Liver (tissue), 8 donors: ENCODE measurements at regions not wholly inside any gene's neighbourhood (a gene's known extent, or its start where the extent isn't known, plus 50 kb on each side); places are given as distances from the start of the nearest gene placed in this dataset.

Experiments
- DNase-seq: peaks from one replicate; pipeline ENCODE4 v3.0.0-alpha.2; 2017; ENCODE audit warnings: low spot score
- H3K27ac ChIP-seq, 2 donors: one replicate each; pipeline ENCODE4 v1.7.0; 2013; ENCODE audit warnings: inconsistent platforms in 2 of 2, low read length in 2 of 2, control low read depth in 1 of 2, low read depth in 1 of 2, mild to moderate bottlenecking in 1 of 2
- H3K27me3 ChIP-seq, 4 donors: one replicate each; pipeline versions ENCODE4 v1.6.1 to v1.7.0; 2013; ENCODE audit warnings: low read length in 3 of 4, inconsistent platforms in 1 of 4, mild to moderate bottlenecking in 1 of 4, moderate library complexity in 1 of 4; ENCODE audit not compliant: control insufficient read depth in 4 of 4, insufficient read depth in 4 of 4
- H3K36me3 ChIP-seq, 4 donors: one replicate each; pipeline versions ENCODE4 v1.6.1 to v1.7.0; 2013; ENCODE audit warnings: low read length in 3 of 4, mild to moderate bottlenecking in 3 of 4, low read depth in 1 of 4, moderate library complexity in 1 of 4; ENCODE audit not compliant: control insufficient read depth in 4 of 4, insufficient read depth in 3 of 4
- H3K4me1 ChIP-seq, 4 donors: one replicate each; pipeline versions ENCODE4 v1.6.1 to v1.7.0; 2013; ENCODE audit warnings: low read length in 3 of 4, mild to moderate bottlenecking in 3 of 4, moderate library complexity in 1 of 4; ENCODE audit not compliant: control insufficient read depth in 4 of 4, insufficient read depth in 4 of 4
- H3K4me3 ChIP-seq, 3 donors: one replicate each; pipeline versions ENCODE4 v1.6.1 to v1.7.0; 2013; ENCODE audit warnings: low read length in 3 of 3, control low read depth in 1 of 3, low read depth in 1 of 3, mild to moderate bottlenecking in 1 of 3
- H3K9ac ChIP-seq, 2 donors: one replicate each; pipeline ENCODE4 v1.7.0; 2013; ENCODE audit warnings: low read length in 2 of 2, mild to moderate bottlenecking in 2 of 2, moderate library complexity in 2 of 2, control low read depth in 1 of 2, low read depth in 1 of 2
- H3K9me3 ChIP-seq, 4 donors: one replicate each; pipeline versions ENCODE4 v1.6.1 to v1.7.0; 2013; ENCODE audit warnings: low read length in 3 of 4; ENCODE audit not compliant: control insufficient read depth in 4 of 4
- CTCF ChIP-seq: fragments of 150-350 bp; IDR thresholded peaks from 2 replicates; pipeline ENCODE4 v1.5.1; 2017; ENCODE audit warnings: improper control_type of control experiment, low read depth, low read length; ENCODE audit not compliant: missing input control
- EGR1 ChIP-seq, 2 donors: IDR thresholded peaks; 2 replicates each; pipeline ENCODE4 v1.6.1; 2016 to 2018; ENCODE audit warnings: antibody characterized with exemption in 2 of 2, low read depth in 2 of 2
- FOXA1 ChIP-seq: IDR thresholded peaks from 2 replicates; pipeline ENCODE4 v1.6.1; 2016; ENCODE audit warnings: antibody characterized with exemption
- FOXA2 ChIP-seq: IDR thresholded peaks from 2 replicates; pipeline ENCODE4 v1.6.1; 2016; ENCODE audit warnings: antibody characterized with exemption
- GABPA ChIP-seq, 2 donors: IDR thresholded peaks in 1 of 2; conservative IDR thresholded peaks in 1 of 2; 2 replicates each; pipeline ENCODE4 v1.6.1; 2016; ENCODE audit warnings: antibody characterized with exemption in 2 of 2, mild to moderate bottlenecking in 1 of 2, moderate library complexity in 1 of 2
- HNF4A ChIP-seq, 2 donors: conservative IDR thresholded peaks; 2 replicates each; pipeline ENCODE4 v1.6.1; 2016; ENCODE audit warnings: antibody characterized with exemption in 2 of 2, mild to moderate bottlenecking in 2 of 2
- HNF4G ChIP-seq: IDR thresholded peaks from 2 replicates; pipeline ENCODE4 v1.6.1; 2016; ENCODE audit warnings: antibody characterized with exemption
- JUND ChIP-seq, 2 donors: IDR thresholded peaks; 2 replicates each; pipeline ENCODE4 v1.6.1; 2016; ENCODE audit warnings: antibody characterized with exemption in 2 of 2
- MAX ChIP-seq: IDR thresholded peaks from 2 replicates; pipeline ENCODE4 v1.6.1; 2016; ENCODE audit warnings: antibody characterized with exemption
- NR2F2 ChIP-seq: IDR thresholded peaks from 2 replicates; pipeline ENCODE4 v1.6.1; 2016; ENCODE audit warnings: antibody characterized with exemption
- RAD21 ChIP-seq, 2 donors: IDR thresholded peaks; 2 replicates each; pipeline ENCODE4 v1.6.1; 2016; ENCODE audit warnings: antibody characterized with exemption in 2 of 2, mild to moderate bottlenecking in 2 of 2
- REST ChIP-seq: IDR thresholded peaks from 2 replicates; pipeline ENCODE4 v1.6.1; 2016; ENCODE audit warnings: antibody characterized with exemption, mild to moderate bottlenecking
- RXRA ChIP-seq, 2 donors: IDR thresholded peaks; 2 replicates each; pipeline ENCODE4 v1.6.1; 2017 to 2018; ENCODE audit warnings: antibody characterized with exemption in 2 of 2, mild to moderate bottlenecking in 1 of 2
- SP1 ChIP-seq: IDR thresholded peaks from 2 replicates; pipeline ENCODE4 v1.6.1; 2018; ENCODE audit warnings: antibody characterized with exemption, mild to moderate bottlenecking
- TAF1 ChIP-seq: conservative IDR thresholded peaks from 2 replicates; pipeline ENCODE4 v1.6.1; 2016; ENCODE audit warnings: antibody characterized with exemption, mild to moderate bottlenecking
- YY1 ChIP-seq: IDR thresholded peaks from 2 replicates; pipeline ENCODE4 v1.6.1; 2016; ENCODE audit warnings: antibody characterized with exemption, mild to moderate bottlenecking
- WGBS: extraction: QIAGEN DNeasy Blood & Tissue Kit; methylation state at CpG from one replicate; pipeline ENCODE4 v1.1.7; 2013; 5-methylcytosine and 5-hydroxymethylcytosine counted together
- TF ChIP-seq, protein P1 (sequence below): IDR thresholded peaks from 2 replicates; pipeline ENCODE4 v1.6.1; 2016; ENCODE audit warnings: antibody characterized with exemption
- donor health status: healthy.
- donor health status: healthy.
- donor health status: healthy.
- donor health status: healthy.
- donor health status: healthy.

DNA sequence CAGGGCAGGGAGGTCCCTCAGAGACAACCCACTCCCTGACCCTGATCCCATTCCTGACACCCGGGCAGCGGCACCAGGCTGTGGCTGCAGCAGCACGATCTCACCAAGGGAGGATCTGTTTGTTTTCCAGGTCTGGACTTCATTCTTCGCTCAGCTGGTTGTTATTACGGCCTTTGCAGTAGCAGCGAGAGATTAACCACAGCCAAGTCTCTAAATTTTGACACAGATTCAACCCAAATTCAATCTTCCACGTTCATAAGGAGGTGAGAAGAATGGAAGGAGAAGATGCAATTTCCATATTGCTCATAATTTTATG is 91.1 kb upstream of the THBS2 start:
- TF ChIP-seq REST = no peak
- no peak for TF ChIP-seq NR2F2
- TF ChIP-seq RXRA (IDR thresholded peaks at IDR 0.05) = no peak
- no peak for TF ChIP-seq SP1
- TF ChIP-seq FOXA1 = no peak
- no peak for TF ChIP-seq FOXA2
- TF ChIP-seq, protein P1, sequence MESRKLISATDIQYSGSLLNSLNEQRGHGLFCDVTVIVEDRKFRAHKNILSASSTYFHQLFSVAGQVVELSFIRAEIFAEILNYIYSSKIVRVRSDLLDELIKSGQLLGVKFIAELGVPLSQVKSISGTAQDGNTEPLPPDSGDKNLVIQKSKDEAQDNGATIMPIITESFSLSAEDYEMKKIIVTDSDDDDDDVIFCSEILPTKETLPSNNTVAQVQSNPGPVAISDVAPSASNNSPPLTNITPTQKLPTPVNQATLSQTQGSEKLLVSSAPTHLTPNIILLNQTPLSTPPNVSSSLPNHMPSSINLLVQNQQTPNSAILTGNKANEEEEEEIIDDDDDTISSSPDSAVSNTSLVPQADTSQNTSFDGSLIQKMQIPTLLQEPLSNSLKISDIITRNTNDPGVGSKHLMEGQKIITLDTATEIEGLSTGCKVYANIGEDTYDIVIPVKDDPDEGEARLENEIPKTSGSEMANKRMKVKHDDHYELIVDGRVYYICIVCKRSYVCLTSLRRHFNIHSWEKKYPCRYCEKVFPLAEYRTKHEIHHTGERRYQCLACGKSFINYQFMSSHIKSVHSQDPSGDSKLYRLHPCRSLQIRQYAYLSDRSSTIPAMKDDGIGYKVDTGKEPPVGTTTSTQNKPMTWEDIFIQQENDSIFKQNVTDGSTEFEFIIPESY = no peak
- no peak for TF ChIP-seq HNF4G
- TF ChIP-seq MAX = no peak
- TF ChIP-seq TAF1 = no peak
- TF ChIP-seq EGR1 (IDR thresholded peaks at IDR 0.05; ENCODE audit: low read depth in 2 of 2) = no peak
- no peaks in the 10 kb centered on the region for H3K36me3 ChIP-seq
- WGBS = 56% methylated on average over 7 of the region's 7 CpGs
- no peak overlapping the region for H3K4me3 ChIP-seq
- H3K9me3 ChIP-seq = peaks cover 0 to 4% (median 0%) of the 10 kb centered on the region in 4 donors
- no peaks in the 10 kb centered on the region for H3K4me1 ChIP-seq
- peaks cover 0 to 2% (median 0%) of the 10 kb centered on the region in 4 donors for H3K27me3 ChIP-seq
- DNase-seq = no peak
- no peak overlapping the region for H3K9ac ChIP-seq
- no peak overlapping the region for H3K27ac ChIP-seq

- Histone ChIP-seq H3K4me1 (no peaks in the 10 kb centered on the region), H3K27me3 (peaks cover 0 to 2% (median 0%) of the 10 kb centered on the region in 4 donors), H3K9ac (no peak overlapping the region), H3K9me3 (peaks cover 0 to 4% (median 0%) of the 10 kb centered on the region in 4 donors), H3K36me3 (no peaks in the 10 kb centered on the region), H3K27ac (no peak overlapping the region), H3K4me3 (no peak overlapping the region)
- WGBS = 69% methylated on average over 13 of the region's 13 CpGs
- no peak for DNase-seq
- TF ChIP-seq FOXA2 = no peak
- no peak for TF ChIP-seq EGR1 (IDR thresholded peaks at IDR 0.05; ENCODE audit: low read depth in 2 of 2)
- TF ChIP-seq TAF1 = no peak
- TF ChIP-seq GABPA (IDR thresholded peaks at IDR 0.05 in 1 of 2, conservative IDR thresholded peaks at IDR 0.05 in 1 of 2) = no peak
- TF ChIP-seq RAD21 (IDR thresholded peaks at IDR 0.05) = no peak
- TF ChIP-seq, protein P1 = no peak
- TF ChIP-seq JUND (IDR thresholded peaks at IDR 0.05) = no peak
- TF ChIP-seq HNF4A (conservative IDR thresholded peaks at IDR 0.05) = no peak
- no peak for TF ChIP-seq RXRA (IDR thresholded peaks at IDR 0.05)
- TF ChIP-seq FOXA1 = no peak
- TF ChIP-seq MAX = no peak
- no peak for TF ChIP-seq REST
- TF ChIP-seq NR2F2 = no peak
- no peak for TF ChIP-seq HNF4G
- no peak for TF ChIP-seq YY1
- TF ChIP-seq CTCF = no peak
These were observed 90.5 kb upstream of the THBS2 start for GRCh38 chr6:169343886-169344749.
